ENCODE measurements at regions not wholly inside any gene's neighbourhood (a gene's known extent, or its start where the extent isn't known, plus 50 kb on each side); places are given as distances from the start of the nearest gene placed in this dataset.
"Not testable (repeated sequence)": the region's sequence is repeated elsewhere in the genome, so short reads cannot be mapped to it uniquely, and the experiment has no call there.

GRCh38 chr18:22753130-22753831 is 179.8 kb upstream of the RBBP8 start:
- FAIRE-seq, result no peak

- FAIRE-seq, result not testable (repeated sequence)
These were observed 169.1 kb upstream of the RBBP8 start for GRCh38 chr18:22764005-22764404.

GRCh38 chr18:22765896-22766295 is 167.2 kb upstream of the RBBP8 start:
- no peak for FAIRE-seq

GRCh38 chr18:22767653-22768052 is 165.5 kb upstream of the RBBP8 start:
- FAIRE-seq, result no peak

- FAIRE-seq, result no peak
These were observed 159.2 kb upstream of the RBBP8 start for GRCh38 chr18:22773944-22774343.

GRCh38 chr18:22778996-22779395 is 154.1 kb upstream of the RBBP8 start:
- no peak for FAIRE-seq

GRCh38 chr18:22783245-22783644 is 149.9 kb upstream of the RBBP8 start:
- FAIRE-seq, result no peak

- FAIRE-seq, result no peak
These were observed 149.5 kb upstream of the RBBP8 start for GRCh38 chr18:22783662-22784076.

- FAIRE-seq, result no peak
These were observed 144.1 kb upstream of the RBBP8 start for GRCh38 chr18:22789052-22789451.

- FAIRE-seq, result no peak
These were observed 143.5 kb upstream of the RBBP8 start for GRCh38 chr18:22789600-22789999.

GRCh38 chr18:22790545-22791309 is 142.4 kb upstream of the RBBP8 start:
- no peak for FAIRE-seq

- no peak for FAIRE-seq
These were observed 141.9 kb upstream of the RBBP8 start for GRCh38 chr18:22791310-22791610.

- no peak for FAIRE-seq
These were observed 137.0 kb upstream of the RBBP8 start for GRCh38 chr18:22796113-22796512.

GRCh38 chr18:22800551-22800951 is 132.6 kb upstream of the RBBP8 start:
- FAIRE-seq, result no peak

- no peak for FAIRE-seq
These were observed 119.3 kb upstream of the RBBP8 start for GRCh38 chr18:22813648-22814328.

- FAIRE-seq, result no peak
These were observed 118.8 kb upstream of the RBBP8 start for GRCh38 chr18:22814329-22814703.

GRCh38 chr18:22816266-22817176 is 116.6 kb upstream of the RBBP8 start:
- FAIRE-seq, result no peak

- FAIRE-seq, result no peak
These were observed 115.3 kb upstream of the RBBP8 start for GRCh38 chr18:22817844-22818243.

GRCh38 chr18:22822024-22822423 is 111.1 kb upstream of the RBBP8 start:
- no peak for FAIRE-seq

- FAIRE-seq, result no peak
These were observed 110.2 kb upstream of the RBBP8 start for GRCh38 chr18:22822841-22823508.

GRCh38 chr18:22826726-22827125 is 106.4 kb upstream of the RBBP8 start:
- FAIRE-seq, result no peak

GRCh38 chr18:22827216-22827615 is 105.9 kb upstream of the RBBP8 start:
- FAIRE-seq, result no peak
